Keratinocyte (primary cell): ENCODE measurements at regions not wholly inside any gene's neighbourhood (a gene's known extent, or its start where the extent isn't known, plus 50 kb on each side); places are given as distances from the start of the nearest gene placed in this dataset.

Experiments
- DNase-seq: peaks from one replicate; pipeline ENCODE4 v3.0.0-alpha.2; 2011; ENCODE audit warnings: low read depth, missing footprints, low spot score
- FAIRE-seq: peaks from 2 replicates; lab custom pipeline; 2011; peaks lifted over from hg19 to GRCh38; lab: Jason Lieb, UNC
- H2AFZ ChIP-seq: 2 replicates; pipeline ENCODE4 v1.6.0; 2012; ENCODE audit warnings: low read length, control low read depth, inconsistent platforms; ENCODE audit not compliant: control insufficient read depth
- H3K27ac ChIP-seq: 2 replicates; pipeline ENCODE4 v1.5.1; 2011; ENCODE audit warnings: low read length; ENCODE audit not compliant: control insufficient read depth, insufficient read depth
- H3K27me3 ChIP-seq: 3 replicates; pipeline ENCODE4 v1.6.0; 2011; ENCODE audit warnings: low read length; ENCODE audit not compliant: control insufficient read depth, insufficient read depth; ENCODE audit errors: extremely low read depth
- H3K36me3 ChIP-seq, 2 experiments: 2 replicates in 1 of 2; 3 replicates in 1 of 2; pipeline ENCODE4 v1.5.1; 2011; ENCODE audit warnings: low read length in 2 of 2, mild to moderate bottlenecking in 1 of 2; ENCODE audit not compliant: control insufficient read depth in 2 of 2, insufficient read depth in 2 of 2; ENCODE audit errors: extremely low read depth in 1 of 2
- H3K4me1 ChIP-seq: 3 replicates; pipeline ENCODE4 v1.5.1; 2011; ENCODE audit warnings: low read length; ENCODE audit not compliant: control insufficient read depth, insufficient read depth; ENCODE audit errors: extremely low read depth
- H3K4me2 ChIP-seq: 3 replicates; pipeline ENCODE4 v1.6.0; 2011; ENCODE audit warnings: low read depth, low read length; ENCODE audit not compliant: control insufficient read depth, insufficient read depth; ENCODE audit errors: extremely low read depth
- H3K4me3 ChIP-seq, 3 experiments: fragments of 200-600 bp in 1 of 3; sonication (generic) in 1 of 3; 2 replicates in 2 of 3; 3 replicates in 1 of 3; pipeline ENCODE4 v1.5.1; 2011 to 2016; ENCODE audit warnings: low read length in 3 of 3, mild to moderate bottlenecking in 3 of 3, control low read depth in 2 of 3, inconsistent platforms in 1 of 3, low read depth in 1 of 3, mixed read lengths in 1 of 3, mixed run types in 1 of 3, moderate library complexity in 1 of 3; ENCODE audit not compliant: control insufficient read depth in 2 of 3, insufficient read depth in 2 of 3; ENCODE audit errors: extremely low read depth in 1 of 3
- H3K79me2 ChIP-seq: 2 replicates; pipeline ENCODE4 v1.6.0; 2012; ENCODE audit warnings: low read length; ENCODE audit not compliant: control insufficient read depth, insufficient read depth
- H3K9ac ChIP-seq: 3 replicates; pipeline ENCODE4 v1.6.0; 2011; ENCODE audit warnings: low read length; ENCODE audit not compliant: control insufficient read depth, insufficient read depth; ENCODE audit errors: extremely low read depth
- H3K9me1 ChIP-seq: 3 replicates; pipeline ENCODE4 v1.6.0; 2011; ENCODE audit warnings: low read length; ENCODE audit not compliant: control insufficient read depth, insufficient read depth; ENCODE audit errors: extremely low read depth
- H3K9me3 ChIP-seq: 2 replicates; pipeline ENCODE4 v1.5.1; 2012; ENCODE audit warnings: low read depth, low read length; ENCODE audit not compliant: control insufficient read depth
- H4K20me1 ChIP-seq: 3 replicates; pipeline ENCODE4 v1.6.0; 2011; ENCODE audit warnings: low read length; ENCODE audit not compliant: control insufficient read depth, insufficient read depth; ENCODE audit errors: extremely low read depth
- CTCF ChIP-seq, 3 experiments: IDR thresholded peaks in 1 of 3; conservative IDR thresholded peaks in 1 of 3; optimal IDR thresholded peaks in 1 of 3; 2 replicates in 2 of 3; 3 replicates in 1 of 3; pipeline versions ENCODE3 to v1.5.1; 2011; ENCODE audit warnings: low read length in 3 of 3, mild to moderate bottlenecking in 3 of 3, moderate library complexity in 2 of 3, control low read depth in 1 of 3, inconsistent platforms in 1 of 3; ENCODE audit not compliant: insufficient read depth in 2 of 3; ENCODE audit errors: extremely low read depth in 1 of 3
- EZH2 ChIP-seq: IDR thresholded peaks from one replicate; pipeline ENCODE4 v1.6.1; 2012; ENCODE audit warnings: inconsistent platforms, mild to moderate bottlenecking, low read length, moderate library complexity
- dilution Hi-C: fragments of 300-500 bp; cut with MboI; formaldehyde crosslinking; loops from one replicate; pipeline ENCODE4 v1.7.0; 2020; ENCODE audit warnings: low sequenced_read_pairs; ENCODE audit not compliant: extremely low pct_ligation_motif_present

DNA sequence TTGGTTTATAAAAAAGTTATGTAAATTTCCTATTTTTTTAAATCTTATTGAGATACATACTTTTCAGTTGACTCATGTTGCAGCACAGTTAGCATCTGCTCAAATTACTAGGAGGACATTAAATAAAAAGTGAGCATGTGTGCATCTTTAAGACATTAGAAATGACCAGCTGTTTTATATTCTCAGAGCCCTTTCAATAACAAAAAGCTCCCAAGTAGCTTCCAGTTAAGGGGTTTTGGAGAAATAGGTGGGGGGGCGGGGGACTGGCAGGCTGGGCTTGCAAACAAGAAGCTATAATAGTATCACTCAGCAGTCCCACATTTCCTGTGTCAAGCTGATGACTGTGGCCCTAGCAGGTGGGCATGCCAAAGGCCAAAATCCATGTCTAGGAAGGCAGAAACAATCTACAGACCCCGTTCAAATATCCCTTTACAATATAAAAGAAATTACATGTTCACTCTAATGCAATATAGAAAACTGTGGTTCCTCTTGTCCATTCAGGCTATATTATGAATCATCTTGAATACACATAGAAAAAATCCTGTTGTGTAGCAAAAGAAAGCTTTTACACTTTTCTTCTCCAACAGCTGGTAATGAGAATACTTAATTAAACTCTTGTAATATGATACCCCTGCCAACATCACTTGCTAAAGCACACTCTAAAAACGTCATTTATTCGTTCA, 1713.2 kb upstream of the SLC10A2 start:
- no peak for TF ChIP-seq CTCF (optimal IDR thresholded peaks at IDR 0.05 in 1 of 3, IDR thresholded peaks at IDR 0.05 in 1 of 3, conservative IDR thresholded peaks at IDR 0.05 in 1 of 3; ENCODE audit: extremely low read depth in 1 of 3, insufficient read depth in 2 of 3, low read length in 3 of 3)
- no peak for TF ChIP-seq EZH2
- Histone ChIP-seq H2AFZ (no peak overlapping the region), H3K9me3 (no peaks in the 10 kb centered on the region), H3K79me2 (no peaks in the 10 kb centered on the region), H3K4me2 (no peak overlapping the region), H3K36me3 (no peaks in the 10 kb centered on the region), H4K20me1 (no peaks in the 10 kb centered on the region), H3K4me1 (no peaks in the 10 kb centered on the region), H3K27ac (no peak overlapping the region), H3K9me1 (no peaks in the 10 kb centered on the region), H3K27me3 (no peaks in the 10 kb centered on the region), H3K4me3 (no peak overlapping the region), H3K9ac (no peak overlapping the region)
- dilution Hi-C loops, result no loop called here
- no peak for FAIRE-seq
- DNase-seq, result no peak

GRCh38 chr13:104773775-104774174, 1707.6 kb upstream of the SLC10A2 start:
- H3K4me1 ChIP-seq, result no peaks in the 10 kb centered on the region
- FAIRE-seq, result no peak
- H3K4me3 ChIP-seq, result no peak overlapping the region
- no peak for TF ChIP-seq EZH2
- TF ChIP-seq CTCF (optimal IDR thresholded peaks at IDR 0.05 in 1 of 3, IDR thresholded peaks at IDR 0.05 in 1 of 3, conservative IDR thresholded peaks at IDR 0.05 in 1 of 3; ENCODE audit: extremely low read depth in 1 of 3, insufficient read depth in 2 of 3, low read length in 3 of 3), result peak in 2 of 3 experiments; percentile 48 to 57
- no peaks in the 10 kb centered on the region for H3K9me3 ChIP-seq
- H2AFZ ChIP-seq, result no peak overlapping the region
- no peaks in the 10 kb centered on the region for H3K36me3 ChIP-seq
- H3K9me1 ChIP-seq, result no peaks in the 10 kb centered on the region
- no peak overlapping the region for H3K9ac ChIP-seq
- no peaks in the 10 kb centered on the region for H3K27me3 ChIP-seq
- DNase-seq, result no peak
- dilution Hi-C loops, result no loop called here
- H3K79me2 ChIP-seq, result no peaks in the 10 kb centered on the region
- no peak overlapping the region for H3K4me2 ChIP-seq
- H4K20me1 ChIP-seq, result no peaks in the 10 kb centered on the region
- H3K27ac ChIP-seq, result no peak overlapping the region
